ENCODE measurements at regions not wholly inside any gene's neighbourhood (a gene's known extent, or its start where the extent isn't known, plus 50 kb on each side); places are given as distances from the start of the nearest gene placed in this dataset.

DNA sequence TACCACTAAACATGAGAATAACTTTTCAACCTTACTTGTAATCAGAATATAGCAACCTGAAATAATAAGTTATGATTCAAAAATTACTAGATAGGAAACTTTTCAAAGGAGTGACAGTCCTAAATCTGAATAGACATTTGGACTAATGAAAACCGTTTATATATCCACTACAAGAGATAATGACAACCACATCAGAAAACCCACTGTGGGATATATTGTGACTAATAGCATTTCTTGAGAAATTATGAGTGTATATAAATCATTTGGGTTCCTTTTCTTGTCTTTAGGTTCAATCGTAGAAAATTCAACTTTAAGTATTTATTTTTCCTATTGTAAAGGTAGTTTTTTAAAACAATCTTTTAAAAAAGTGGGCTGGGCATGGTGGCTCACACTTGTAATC is 170.2 kb upstream of the PRSS58 start:
- CTCF ChIA-PET = interaction anchor here (1.1 kb wide), 1 partner anchor 12 kb away, joined by 4 read pairs; no protein-coding TSS in a partner anchor

DNA sequence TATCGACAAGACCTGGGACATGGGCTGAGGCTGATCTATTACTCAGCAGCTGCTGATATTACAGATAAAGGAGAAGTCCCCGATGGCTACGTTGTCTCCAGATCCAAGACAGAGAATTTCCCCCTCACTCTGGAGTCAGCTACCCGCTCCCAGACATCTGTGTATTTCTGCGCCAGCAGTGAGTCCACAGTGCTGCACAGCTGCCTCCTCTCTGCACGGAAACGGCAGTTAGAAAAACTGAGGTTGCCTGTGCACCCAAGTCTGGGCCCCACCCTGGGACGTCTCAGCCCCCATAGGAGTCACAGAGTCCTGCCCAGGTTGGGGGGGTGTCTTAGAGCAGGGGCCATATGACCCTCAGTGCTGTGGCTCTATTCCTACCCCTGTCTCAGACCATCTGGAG is 167.4 kb upstream of the PRSS58 start:
- Mint-ChIP-seq H3K4me3 (no peak overlapping the region), H3K36me3 (ENCODE audit: low read depth) (no peaks in the 10 kb centered on the region), H3K27ac (peak overlapping the region; percentile 9)

More for the DNA sequence above, 170.2 kb upstream of the PRSS58 start:
- POLR2A ChIA-PET = no interaction called here
- no peak for DNase-seq
- Mint-ChIP-seq H3K36me3 (ENCODE audit: low read depth) (no peaks in the 10 kb centered on the region), H3K9me3 (no peaks in the 10 kb centered on the region), H3K27me3 (peaks cover 3% of the 10 kb centered on the region), H3K27ac (no peak overlapping the region), H3K4me3 (no peak overlapping the region), H3K4me1 (peaks cover 9% of the 10 kb centered on the region)

DNA sequence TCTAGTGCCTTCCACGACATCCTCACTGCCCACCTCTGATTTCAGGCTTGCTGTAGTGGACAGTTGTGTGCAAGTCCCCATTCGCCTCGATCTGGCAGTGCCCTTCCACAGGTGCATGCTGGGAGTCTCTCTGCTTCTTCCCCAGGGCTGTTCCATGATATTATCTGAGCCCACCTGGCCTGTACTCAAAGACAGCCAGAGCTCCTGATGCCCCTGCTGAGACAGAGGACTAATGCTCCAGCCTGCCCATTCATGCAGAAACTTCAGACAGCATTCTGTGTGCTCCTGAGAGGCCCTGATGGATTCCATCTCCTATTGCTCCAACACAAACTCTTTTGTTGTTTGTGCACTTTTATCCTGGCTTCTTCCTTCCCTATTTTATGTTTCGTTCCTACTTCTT is 164.8 kb upstream of the PRSS58 start:
- ChIA-PET CTCF (interaction anchor here (1.2 to 2.4 kb wide), 2 partner anchors 11 to 16 kb away, joined by 4 to 12 read pairs; no protein-coding TSS in a partner anchor), POLR2A (no interaction called here)
- Mint-ChIP-seq H3K27ac (no peak overlapping the region), H3K4me1 (peaks cover 18% of the 10 kb centered on the region), H3K4me3 (no peak overlapping the region), H3K9me3 (no peaks in the 10 kb centered on the region), H3K36me3 (ENCODE audit: low read depth) (no peaks in the 10 kb centered on the region), H3K27me3 (no peaks in the 10 kb centered on the region)
- DNase-seq = no peak

More for the DNA sequence above, 167.4 kb upstream of the PRSS58 start:
- no peaks in the 10 kb centered on the region for H3K9me3 Mint-ChIP-seq
- DNase-seq = no peak
- ChIA-PET POLR2A (interaction anchor here (0.7 kb wide), 1 partner anchor 15 kb away, joined by 3 read pairs; no protein-coding TSS in a partner anchor), CTCF (interaction anchor here (0.8 to 2.4 kb wide), 4 partner anchors 9 to 42 kb away, joined by 3 to 12 read pairs (median 4); no protein-coding TSS in a partner anchor)
- peaks cover 11% of the 10 kb centered on the region for H3K4me1 Mint-ChIP-seq
- peaks cover 3% of the 10 kb centered on the region for H3K27me3 Mint-ChIP-seq

GRCh38 chr7:142420554-142421362 is 162.9 kb upstream of the PRSS58 start:
- no peak overlapping the region for H3K4me3 Mint-ChIP-seq
- CTCF ChIA-PET = interaction anchor here (0.6 to 1.4 kb wide), 3 partner anchors 18 to 42 kb away, joined by 3 read pairs; no protein-coding TSS in a partner anchor
- no peak overlapping the region for H3K27ac Mint-ChIP-seq
- H3K36me3 Mint-ChIP-seq (ENCODE audit: low read depth) = no peaks in the 10 kb centered on the region
- POLR2A ChIA-PET = no interaction called here
- DNase-seq = no peak
- no peaks in the 10 kb centered on the region for H3K27me3 Mint-ChIP-seq
- H3K4me1 Mint-ChIP-seq = peaks cover 18% of the 10 kb centered on the region
- H3K9me3 Mint-ChIP-seq = no peaks in the 10 kb centered on the region

GRCh38 chr7:142418326-142418725 is 160.5 kb upstream of the PRSS58 start:
- POLR2A ChIA-PET = no interaction called here
- DNase-seq = no peak
- Mint-ChIP-seq H3K9me3 (no peaks in the 10 kb centered on the region), H3K27me3 (no peaks in the 10 kb centered on the region), H3K4me3 (no peak overlapping the region), H3K4me1 (peaks cover 15% of the 10 kb centered on the region), H3K27ac (no peak overlapping the region), H3K36me3 (ENCODE audit: low read depth) (no peaks in the 10 kb centered on the region)
- CTCF ChIA-PET = interaction anchor here (1.2 kb wide), 1 partner anchor 17 kb away, joined by 3 read pairs; no protein-coding TSS in a partner anchor

DNA sequence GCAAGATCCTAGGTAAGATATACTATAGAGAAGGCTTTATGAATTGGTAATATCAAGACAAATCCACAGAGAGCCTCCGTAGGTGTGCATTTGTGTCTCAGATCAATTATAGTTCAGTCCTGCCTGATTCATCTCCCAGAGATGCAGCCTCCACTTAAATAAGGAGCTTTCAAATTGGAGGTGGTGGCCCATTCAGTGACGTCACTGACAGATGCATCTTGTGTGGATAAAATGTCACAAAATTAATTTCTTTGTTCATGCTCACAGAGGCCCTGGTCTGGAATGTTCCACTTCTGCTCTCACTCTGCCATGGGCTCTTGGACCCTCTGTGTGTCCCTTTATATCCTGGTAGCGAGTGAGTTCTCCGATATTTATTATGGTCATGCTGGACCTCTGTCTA is 157.1 kb upstream of the PRSS58 start:
- CTCF ChIA-PET = no interaction called here
- Mint-ChIP-seq H3K27ac (no peak overlapping the region), H3K27me3 (no peaks in the 10 kb centered on the region), H3K4me3 (no peak overlapping the region), H3K4me1 (peaks cover 19% of the 10 kb centered on the region), H3K9me3 (no peaks in the 10 kb centered on the region), H3K36me3 (ENCODE audit: low read depth) (no peaks in the 10 kb centered on the region)
- DNase-seq = no peak
- POLR2A ChIA-PET = no interaction called here

GRCh38 chr7:142414135-142414534 is 156.3 kb upstream of the PRSS58 start:
- Mint-ChIP-seq H3K27me3 (no peaks in the 10 kb centered on the region), H3K27ac (no peak overlapping the region), H3K9me3 (no peaks in the 10 kb centered on the region), H3K36me3 (ENCODE audit: low read depth) (no peaks in the 10 kb centered on the region), H3K4me3 (no peak overlapping the region), H3K4me1 (peaks cover 19% of the 10 kb centered on the region)
- CTCF ChIA-PET = interaction anchor here (0.7 to 1.2 kb wide), 2 partner anchors 9 to 28 kb away, joined by 3 to 6 read pairs; no protein-coding TSS in a partner anchor
- DNase-seq = no peak
- POLR2A ChIA-PET = no interaction called here

DNA sequence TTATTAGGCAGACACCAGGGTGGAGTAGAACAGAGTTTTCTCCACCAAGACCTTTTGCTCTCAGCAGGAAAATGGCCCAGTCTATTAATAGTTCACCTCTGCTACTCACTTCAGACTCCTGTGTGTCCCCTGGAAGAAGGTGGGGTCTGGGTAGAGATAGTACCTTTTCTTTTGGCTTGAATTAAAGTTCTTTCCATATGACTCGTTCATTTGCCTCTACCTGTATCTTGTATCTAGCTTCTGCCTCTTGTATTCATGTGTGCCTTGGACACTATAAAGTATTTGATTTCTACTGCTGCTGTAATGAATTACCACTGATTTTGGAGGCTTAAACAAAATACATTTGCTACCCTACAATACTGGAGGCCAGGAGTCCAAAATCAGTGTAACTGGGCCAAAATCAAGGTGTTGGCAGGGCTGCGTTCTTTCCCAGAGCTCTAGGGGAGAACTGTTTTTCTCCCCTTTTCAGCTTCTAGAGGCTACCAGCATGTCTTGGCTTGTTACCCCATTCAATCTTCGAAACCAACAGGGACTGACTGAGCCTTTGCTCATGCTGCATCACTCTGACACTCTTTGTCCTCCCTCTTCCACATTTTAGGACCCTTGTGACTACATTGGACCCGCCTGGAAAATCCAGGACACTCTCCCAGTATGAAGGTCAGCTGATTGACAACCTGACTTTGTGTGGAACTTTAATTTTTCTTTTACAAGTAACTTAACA is 155.6 kb upstream of the PRSS58 start:
- no peak for DNase-seq
- Mint-ChIP-seq H3K36me3 (ENCODE audit: low read depth) (no peaks in the 10 kb centered on the region), H3K4me3 (no peak overlapping the region), H3K9me3 (no peaks in the 10 kb centered on the region), H3K27ac (no peak overlapping the region), H3K27me3 (no peaks in the 10 kb centered on the region), H3K4me1 (peaks cover 13% of the 10 kb centered on the region)
- ChIA-PET POLR2A (no interaction called here), CTCF (interaction anchor here (0.7 to 1.3 kb wide), 9 partner anchors 10 to 93 kb away, joined by 3 to 6 read pairs (median 3); no protein-coding TSS in a partner anchor)

DNA sequence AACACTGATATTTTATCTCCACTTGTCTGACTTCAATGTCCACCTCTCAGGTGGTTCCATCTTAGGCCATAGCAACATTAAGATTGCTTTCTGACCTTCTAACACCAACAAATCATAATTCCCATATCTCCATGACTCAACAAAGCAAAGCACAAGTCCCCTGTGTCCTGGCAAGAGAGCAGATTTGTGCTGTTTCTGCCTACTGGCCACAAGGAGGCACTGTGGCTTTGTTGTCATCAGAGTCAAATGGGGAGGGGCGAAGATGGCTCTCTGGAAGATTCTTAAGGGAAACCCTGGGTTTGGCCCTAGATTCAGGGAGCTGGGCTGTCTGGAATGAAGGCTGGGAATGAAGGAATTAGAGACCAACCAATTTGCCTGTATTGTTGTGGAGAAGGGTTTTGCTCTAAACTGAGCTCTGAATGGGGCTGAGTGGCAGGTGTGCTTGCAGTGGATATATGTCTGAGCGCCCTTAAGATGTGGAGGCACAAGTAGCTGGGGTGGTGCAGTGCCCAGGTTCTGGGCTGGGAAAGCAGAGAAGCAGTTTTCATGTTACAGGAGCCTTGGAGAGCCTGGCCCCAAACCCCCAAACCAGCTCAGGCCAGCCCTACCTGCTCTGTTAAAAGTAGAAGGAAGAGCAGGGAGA is 154.8 kb upstream of the PRSS58 start:
- DNase-seq = peak; percentile 59
- no peaks in the 10 kb centered on the region for H3K9me3 Mint-ChIP-seq
- H3K4me1 Mint-ChIP-seq = peaks cover 12% of the 10 kb centered on the region
- no peaks in the 10 kb centered on the region for H3K36me3 Mint-ChIP-seq (ENCODE audit: low read depth)
- H3K27ac Mint-ChIP-seq = no peak overlapping the region
- no peaks in the 10 kb centered on the region for H3K27me3 Mint-ChIP-seq
- POLR2A ChIA-PET = no interaction called here
- no peak overlapping the region for H3K4me3 Mint-ChIP-seq
- CTCF ChIA-PET = interaction anchor here (0.8 to 1.3 kb wide), 8 partner anchors 10 to 94 kb away, joined by 3 to 6 read pairs (median 3); no protein-coding TSS in a partner anchor

GRCh38 chr7:142409471-142409870 is 151.6 kb upstream of the PRSS58 start:
- POLR2A ChIA-PET = no interaction called here
- no peak overlapping the region for H3K4me3 Mint-ChIP-seq
- H3K4me1 Mint-ChIP-seq = peaks cover 13% of the 10 kb centered on the region
- no peaks in the 10 kb centered on the region for H3K27me3 Mint-ChIP-seq
- DNase-seq = no peak
- no peak overlapping the region for H3K27ac Mint-ChIP-seq
- CTCF ChIA-PET = no interaction called here
- no peaks in the 10 kb centered on the region for H3K9me3 Mint-ChIP-seq
- H3K36me3 Mint-ChIP-seq (ENCODE audit: low read depth) = no peaks in the 10 kb centered on the region

- Mint-ChIP-seq H3K27me3 (no peaks in the 10 kb centered on the region), H3K9me3 (no peaks in the 10 kb centered on the region), H3K4me1 (peaks cover 13% of the 10 kb centered on the region), H3K4me3 (no peak overlapping the region), H3K36me3 (ENCODE audit: low read depth) (no peaks in the 10 kb centered on the region), H3K27ac (no peak overlapping the region)
- DNase-seq = no peak
- ChIA-PET POLR2A (no interaction called here), CTCF (no interaction called here)
Observed at GRCh38 chr7:142408794-142409193, 150.9 kb upstream of the PRSS58 start.

- ChIA-PET POLR2A (no interaction called here), CTCF (interaction anchor here (1.3 kb wide), 1 partner anchor 26 kb away, joined by 3 read pairs; no protein-coding TSS in a partner anchor)
- no peak overlapping the region for H3K27ac Mint-ChIP-seq
Observed at GRCh38 chr7:142407939-142408570, 150.2 kb upstream of the PRSS58 start.

More at GRCh38 chr7:142407939-142408570, 150.2 kb upstream of the PRSS58 start:
- no peak overlapping the region for H3K4me3 Mint-ChIP-seq
- no peaks in the 10 kb centered on the region for H3K9me3 Mint-ChIP-seq
- peaks cover 4% of the 10 kb centered on the region for H3K27me3 Mint-ChIP-seq
- H3K36me3 Mint-ChIP-seq (ENCODE audit: low read depth) = no peaks in the 10 kb centered on the region
- H3K4me1 Mint-ChIP-seq = peaks cover 12% of the 10 kb centered on the region
- DNase-seq = no peak
